ENCODE measurements at regions not wholly inside any gene's neighbourhood (a gene's known extent, or its start where the extent isn't known, plus 50 kb on each side); places are given as distances from the start of the nearest gene placed in this dataset.
"Not testable (repeated sequence)": the region's sequence is repeated elsewhere in the genome, so short reads cannot be mapped to it uniquely, and the experiment has no call there.

DNA sequence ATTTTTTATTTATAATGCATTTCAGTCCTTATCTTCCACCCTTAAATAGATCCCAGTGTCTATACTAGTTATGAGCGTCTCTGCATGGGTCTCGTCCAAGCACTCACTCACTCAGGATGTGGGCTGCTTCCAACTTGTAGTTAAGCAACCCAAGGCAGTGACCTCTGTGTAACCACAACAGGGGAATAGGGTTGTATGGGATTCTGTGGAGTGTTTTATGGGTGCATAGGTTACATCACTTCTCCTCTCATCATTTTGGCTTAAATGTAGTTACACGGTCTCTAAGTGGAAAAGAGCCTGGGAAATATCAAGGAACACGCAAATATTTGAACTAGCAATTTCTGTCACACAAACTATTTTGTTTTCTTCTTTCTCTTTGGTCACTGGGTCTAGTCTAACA is 931.0 kb downstream of the STIM2 start:
- TF ChIP-seq CTCF (IDR thresholded peaks at IDR 0.05): no peak
- no peak for TF ChIP-seq ZFX (IDR thresholded peaks at IDR 0.05; ENCODE audit: borderline replicate concordance)

GRCh38 chr4:27807207-27807606 is 946.6 kb downstream of the STIM2 start:
- H3K27ac ChIP-seq: no peak overlapping the region
- TF ChIP-seq CTCF (IDR thresholded peaks at IDR 0.05) (no peak), ZFX (IDR thresholded peaks at IDR 0.05; ENCODE audit: borderline replicate concordance) (no peak)

More for the DNA sequence above, 931.0 kb downstream of the STIM2 start:
- H3K27ac ChIP-seq: no peak overlapping the region

GRCh38 chr4:27811948-27812347 is 951.3 kb downstream of the STIM2 start:
- TF ChIP-seq ZFX (IDR thresholded peaks at IDR 0.05; ENCODE audit: borderline replicate concordance) (no peak), CTCF (IDR thresholded peaks at IDR 0.05) (no peak)
- H3K27ac ChIP-seq: no peak overlapping the region

- H3K27ac ChIP-seq: not testable (repeated sequence)
Observed at GRCh38 chr4:27813226-27813625, 952.6 kb downstream of the STIM2 start.

DNA sequence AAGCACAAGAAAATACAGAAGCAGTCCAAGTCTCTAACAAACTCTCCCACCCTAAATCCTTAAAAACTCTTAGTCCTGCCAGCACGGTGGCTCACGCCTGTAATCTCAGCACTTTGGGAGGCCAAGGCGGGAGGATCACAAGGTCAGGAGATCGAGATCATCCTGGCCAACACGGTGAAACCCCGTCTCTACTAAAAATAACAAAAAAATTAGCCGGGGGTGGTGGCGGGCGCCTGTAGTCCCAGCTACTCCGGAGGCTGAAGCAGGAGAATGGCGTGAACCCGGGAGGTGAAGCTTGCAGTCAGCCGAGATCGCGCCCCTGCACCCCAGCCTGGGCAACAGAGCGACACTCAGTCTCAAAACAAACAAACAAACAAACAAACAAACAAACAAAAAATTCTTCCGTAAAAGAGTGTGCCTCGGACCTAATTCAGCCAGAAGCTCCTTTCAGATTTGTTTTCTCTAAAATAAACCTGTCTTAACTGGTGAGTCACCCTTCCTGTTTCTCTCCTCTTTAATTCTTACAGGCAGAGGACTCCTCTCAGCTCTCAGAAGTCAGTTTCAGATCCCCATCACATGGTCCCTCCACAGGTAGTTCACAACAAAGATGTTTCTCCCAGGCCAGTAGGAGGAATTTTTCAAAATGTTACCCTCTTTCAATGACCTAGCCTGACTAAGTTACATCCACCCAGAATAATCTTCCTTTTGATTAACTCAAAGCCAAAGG is 953.2 kb downstream of the STIM2 start:
- not testable (repeated sequence) for H3K27ac ChIP-seq

DNA sequence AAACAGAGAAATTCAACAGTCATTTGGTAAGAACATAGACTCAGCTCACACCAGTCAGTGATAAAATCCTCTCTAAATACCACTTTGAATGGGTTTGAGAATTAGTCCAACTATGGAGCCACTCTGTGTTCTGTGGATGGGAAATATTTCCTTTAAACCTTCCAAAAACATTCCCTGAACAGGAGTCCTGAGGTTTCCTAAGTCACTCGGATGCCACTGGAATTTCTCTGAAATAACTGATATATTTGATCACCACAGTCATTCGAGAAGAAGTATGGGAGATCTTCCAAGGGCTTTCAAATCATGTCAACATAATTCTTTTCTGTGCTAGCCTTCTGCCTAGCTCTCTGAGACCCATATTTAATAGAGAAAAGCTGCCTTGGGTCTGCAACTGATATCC is 958.6 kb downstream of the STIM2 start:
- H3K27ac ChIP-seq: no peak overlapping the region
- TF ChIP-seq CTCF (IDR thresholded peaks at IDR 0.05): no peak
- no peak for TF ChIP-seq ZFX (IDR thresholded peaks at IDR 0.05; ENCODE audit: borderline replicate concordance)

DNA sequence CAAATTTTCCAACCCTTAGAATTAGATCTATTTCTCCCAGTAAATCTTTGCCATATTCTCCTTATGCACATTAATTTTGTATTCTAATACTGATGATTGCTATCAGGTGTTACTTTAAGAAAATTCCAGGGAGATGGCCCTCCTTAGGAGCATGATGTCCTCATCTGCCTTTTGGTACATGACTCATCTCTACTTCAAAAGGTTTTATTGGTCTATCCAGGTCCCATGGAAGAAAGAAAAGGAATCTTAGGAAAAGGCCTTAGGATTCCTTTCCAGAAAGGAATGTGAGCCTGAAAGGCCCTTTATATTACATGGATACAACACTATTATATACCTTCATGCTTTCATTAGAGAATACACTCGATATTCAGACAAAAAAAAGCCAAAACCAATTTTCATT is 968.2 kb downstream of the STIM2 start:
- TF ChIP-seq ZFX (IDR thresholded peaks at IDR 0.05; ENCODE audit: borderline replicate concordance) (no peak), CTCF (IDR thresholded peaks at IDR 0.05) (no peak)
- H3K27ac ChIP-seq: no peak overlapping the region

- TF ChIP-seq ZFX (IDR thresholded peaks at IDR 0.05; ENCODE audit: borderline replicate concordance) (no peak), CTCF (IDR thresholded peaks at IDR 0.05) (no peak)
- H3K27ac ChIP-seq: no peak overlapping the region
Observed at GRCh38 chr4:27830251-27830650, 969.6 kb downstream of the STIM2 start.
